ENCODE measurements at regions not wholly inside any gene's neighbourhood (a gene's known extent, or its start where the extent isn't known, plus 50 kb on each side); places are given as distances from the start of the nearest gene placed in this dataset.

DNA sequence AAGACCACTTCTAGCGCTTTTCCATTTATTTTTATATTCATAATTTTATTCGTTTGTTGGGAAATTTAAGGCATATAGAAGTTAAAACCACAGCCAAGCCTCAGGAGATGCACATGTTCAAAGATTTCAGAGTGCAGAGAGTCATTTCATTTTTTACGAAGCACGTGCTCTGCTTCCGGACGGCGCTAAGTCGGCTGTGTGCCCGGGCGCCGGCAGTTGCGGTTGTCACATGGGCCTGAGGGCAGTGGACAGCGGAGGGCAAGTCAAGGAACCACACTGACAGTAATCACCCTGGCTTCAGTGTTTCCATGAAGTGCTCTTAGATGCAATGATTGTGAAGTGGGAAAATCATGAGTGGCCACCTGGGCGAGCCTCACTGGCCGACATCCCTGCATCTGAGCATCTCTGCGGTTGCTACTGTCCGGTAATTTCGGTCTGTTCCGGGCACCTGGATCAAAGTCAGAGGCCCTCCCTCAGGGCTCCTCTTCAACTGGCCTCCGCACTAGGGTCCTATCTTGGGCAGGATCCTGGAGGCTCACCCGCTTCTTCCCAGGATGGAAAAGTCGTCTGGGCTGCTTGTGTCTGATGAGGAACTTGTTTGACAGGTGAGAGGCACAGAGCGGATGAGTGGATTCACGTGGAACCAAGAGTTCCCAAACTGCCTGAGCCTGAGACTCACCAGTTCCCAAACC lies 90.8 kb downstream of the DACT2 start:
- Histone ChIP-seq H3K27me3 (ENCODE audit: control insufficient read depth, extremely low read depth, insufficient read depth, low read length) (peaks cover 41% of the 10 kb centered on the region), H3K79me2 (ENCODE audit: control insufficient read depth, insufficient read depth, low read length) (no peaks in the 10 kb centered on the region), H3K4me1 (ENCODE audit: control insufficient read depth, extremely low read depth, insufficient read depth, low read length) (peaks cover 13% of the 10 kb centered on the region), H3K27ac (ENCODE audit: control insufficient read depth, insufficient read depth, low read length) (no peak overlapping the region), H3K36me3 (ENCODE audit: control insufficient read depth in 2 of 2, extremely low read depth in 1 of 2, insufficient read depth in 2 of 2, low read length in 2 of 2) (no peaks in the 10 kb centered on the region), H3K4me3 (ENCODE audit: control insufficient read depth in 2 of 3, extremely low read depth in 1 of 3, insufficient read depth in 2 of 3, low read depth in 1 of 3, low read length in 3 of 3) (no peak overlapping the region), H3K4me2 (ENCODE audit: control insufficient read depth, extremely low read depth, insufficient read depth, low read depth, low read length) (no peak overlapping the region), H3K9me1 (ENCODE audit: control insufficient read depth, extremely low read depth, insufficient read depth, low read length) (no peaks in the 10 kb centered on the region), H4K20me1 (ENCODE audit: control insufficient read depth, extremely low read depth, insufficient read depth, low read length) (no peaks in the 10 kb centered on the region), H2AFZ (ENCODE audit: control insufficient read depth, low read length) (no peak overlapping the region), H3K9ac (ENCODE audit: control insufficient read depth, extremely low read depth, insufficient read depth, low read length) (no peak overlapping the region), H3K9me3 (ENCODE audit: control insufficient read depth, low read depth, low read length) (no peaks in the 10 kb centered on the region)
- TF ChIP-seq, protein P1, sequence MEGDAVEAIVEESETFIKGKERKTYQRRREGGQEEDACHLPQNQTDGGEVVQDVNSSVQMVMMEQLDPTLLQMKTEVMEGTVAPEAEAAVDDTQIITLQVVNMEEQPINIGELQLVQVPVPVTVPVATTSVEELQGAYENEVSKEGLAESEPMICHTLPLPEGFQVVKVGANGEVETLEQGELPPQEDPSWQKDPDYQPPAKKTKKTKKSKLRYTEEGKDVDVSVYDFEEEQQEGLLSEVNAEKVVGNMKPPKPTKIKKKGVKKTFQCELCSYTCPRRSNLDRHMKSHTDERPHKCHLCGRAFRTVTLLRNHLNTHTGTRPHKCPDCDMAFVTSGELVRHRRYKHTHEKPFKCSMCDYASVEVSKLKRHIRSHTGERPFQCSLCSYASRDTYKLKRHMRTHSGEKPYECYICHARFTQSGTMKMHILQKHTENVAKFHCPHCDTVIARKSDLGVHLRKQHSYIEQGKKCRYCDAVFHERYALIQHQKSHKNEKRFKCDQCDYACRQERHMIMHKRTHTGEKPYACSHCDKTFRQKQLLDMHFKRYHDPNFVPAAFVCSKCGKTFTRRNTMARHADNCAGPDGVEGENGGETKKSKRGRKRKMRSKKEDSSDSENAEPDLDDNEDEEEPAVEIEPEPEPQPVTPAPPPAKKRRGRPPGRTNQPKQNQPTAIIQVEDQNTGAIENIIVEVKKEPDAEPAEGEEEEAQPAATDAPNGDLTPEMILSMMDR (optimal IDR thresholded peaks at IDR 0.05 in 1 of 3, IDR thresholded peaks at IDR 0.05 in 1 of 3, conservative IDR thresholded peaks at IDR 0.05 in 1 of 3; ENCODE audit: extremely low read depth in 1 of 3, insufficient read depth in 2 of 3, low read length in 3 of 3), result no peak
- no peak for TF ChIP-seq EZH2 (IDR thresholded peaks at IDR 0.05; ENCODE audit: low read length)
- DNase-seq (ENCODE audit: low read depth, low spot score) (no peak), FAIRE-seq (no peak)
- dilution Hi-C loops (cut with MboI; ENCODE audit: extremely low pct_ligation_motif_present, low sequenced_read_pairs), result no loop called here

DNA sequence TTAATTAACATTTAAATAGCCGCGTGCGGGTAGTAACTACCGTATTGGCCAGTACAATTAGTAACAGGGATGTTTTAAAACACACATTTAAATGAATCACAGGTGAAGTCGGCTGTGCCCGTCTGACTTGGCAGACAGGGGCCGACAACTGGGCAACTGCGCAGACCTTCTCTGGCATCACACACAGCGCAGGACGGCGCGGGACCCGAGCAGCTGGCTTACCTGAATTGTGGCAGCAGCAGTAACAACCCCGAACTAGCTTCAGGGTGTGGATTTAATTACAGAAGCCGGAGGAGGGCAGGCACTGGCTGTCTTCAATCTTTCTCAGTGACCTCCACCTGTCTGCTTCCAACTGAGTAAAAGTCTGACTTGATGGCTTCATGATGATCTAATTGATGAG lies 91.7 kb downstream of the DACT2 start:
- DNase-seq (ENCODE audit: low read depth, low spot score), result no peak
- Histone ChIP-seq H3K79me2 (ENCODE audit: control insufficient read depth, insufficient read depth, low read length) (no peaks in the 10 kb centered on the region), H3K9me1 (ENCODE audit: control insufficient read depth, extremely low read depth, insufficient read depth, low read length) (no peaks in the 10 kb centered on the region), H4K20me1 (ENCODE audit: control insufficient read depth, extremely low read depth, insufficient read depth, low read length) (no peaks in the 10 kb centered on the region), H3K4me3 (ENCODE audit: control insufficient read depth in 2 of 3, extremely low read depth in 1 of 3, insufficient read depth in 2 of 3, low read depth in 1 of 3, low read length in 3 of 3) (no peak overlapping the region), H3K27ac (ENCODE audit: control insufficient read depth, insufficient read depth, low read length) (no peak overlapping the region), H3K4me1 (ENCODE audit: control insufficient read depth, extremely low read depth, insufficient read depth, low read length) (peaks cover 13% of the 10 kb centered on the region), H3K9me3 (ENCODE audit: control insufficient read depth, low read depth, low read length) (no peaks in the 10 kb centered on the region), H3K36me3 (ENCODE audit: control insufficient read depth in 2 of 2, extremely low read depth in 1 of 2, insufficient read depth in 2 of 2, low read length in 2 of 2) (no peaks in the 10 kb centered on the region), H3K27me3 (ENCODE audit: control insufficient read depth, extremely low read depth, insufficient read depth, low read length) (peaks cover 45% of the 10 kb centered on the region), H3K9ac (ENCODE audit: control insufficient read depth, extremely low read depth, insufficient read depth, low read length) (no peak overlapping the region), H2AFZ (ENCODE audit: control insufficient read depth, low read length) (no peak overlapping the region), H3K4me2 (ENCODE audit: control insufficient read depth, extremely low read depth, insufficient read depth, low read depth, low read length) (no peak overlapping the region)
- TF ChIP-seq, protein P1 (optimal IDR thresholded peaks at IDR 0.05 in 1 of 3, IDR thresholded peaks at IDR 0.05 in 1 of 3, conservative IDR thresholded peaks at IDR 0.05 in 1 of 3; ENCODE audit: extremely low read depth in 1 of 3, insufficient read depth in 2 of 3, low read length in 3 of 3), result no peak
- no peak for TF ChIP-seq EZH2 (IDR thresholded peaks at IDR 0.05; ENCODE audit: low read length)
- dilution Hi-C loops (cut with MboI; ENCODE audit: extremely low pct_ligation_motif_present, low sequenced_read_pairs), result no loop called here
- no peak for FAIRE-seq
